Suprapubic skin (tissue), 4 donors: ENCODE measurements at regions not wholly inside any gene's neighbourhood (a gene's known extent, or its start where the extent isn't known, plus 50 kb on each side); places are given as distances from the start of the nearest gene placed in this dataset.

Experiments used
- EP300 ChIP-seq: sonication (generic); formaldehyde crosslinking; IDR thresholded peaks from one replicate; pipeline ENCODE4 v1.6.1; 2017; ENCODE audit warnings: antibody characterized with exemption
- POLR2A ChIP-seq, 2 donors: fragments of 450-650 bp; IDR thresholded peaks; one replicate each; pipeline ENCODE4 v1.6.1; 2017; ENCODE audit warnings: antibody characterized with exemption in 2 of 2, mild to moderate bottlenecking in 2 of 2, moderate library complexity in 2 of 2
- POLR2AphosphoS5 ChIP-seq, 3 donors: sonication (generic); formaldehyde crosslinking; IDR thresholded peaks; one replicate each; pipeline ENCODE4 v1.6.1; 2017; ENCODE audit warnings: antibody characterized with exemption in 3 of 3
- TF ChIP-seq, protein P1 (sequence below), 2 donors: fragments of 200-600 bp in 1 of 2; fragments of 450-650 bp in 1 of 2; sonication (generic) in 1 of 2; IDR thresholded peaks; one replicate each; pipeline ENCODE4 v1.5.1; 2016 to 2019; ENCODE audit warnings: antibody characterized with exemption in 2 of 2, mild to moderate bottlenecking in 1 of 2, moderate library complexity in 1 of 2

DNA sequence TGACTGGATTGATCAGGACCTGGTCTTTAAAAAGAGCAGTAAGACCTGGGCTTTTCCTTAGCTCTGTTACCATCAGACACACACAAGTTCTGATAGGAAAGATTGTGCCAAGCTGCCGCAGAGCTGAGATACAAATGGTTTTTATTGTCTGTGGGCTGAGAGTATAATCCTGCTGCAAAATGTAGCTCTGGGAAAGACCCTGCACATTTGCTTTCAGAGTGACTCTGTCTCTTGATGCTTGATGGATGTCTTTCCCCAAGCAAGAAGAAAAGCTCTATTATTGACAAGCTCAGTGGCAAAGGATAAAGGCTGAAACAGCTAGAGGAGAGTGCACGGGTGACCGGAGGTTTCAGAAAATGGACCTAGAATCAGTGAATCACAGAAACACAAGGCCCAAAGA lies 95.3 kb upstream of the PARD3B start:
- TF ChIP-seq POLR2AphosphoS5 (IDR thresholded peaks at IDR 0.05) = no peak
- TF ChIP-seq, protein P1, sequence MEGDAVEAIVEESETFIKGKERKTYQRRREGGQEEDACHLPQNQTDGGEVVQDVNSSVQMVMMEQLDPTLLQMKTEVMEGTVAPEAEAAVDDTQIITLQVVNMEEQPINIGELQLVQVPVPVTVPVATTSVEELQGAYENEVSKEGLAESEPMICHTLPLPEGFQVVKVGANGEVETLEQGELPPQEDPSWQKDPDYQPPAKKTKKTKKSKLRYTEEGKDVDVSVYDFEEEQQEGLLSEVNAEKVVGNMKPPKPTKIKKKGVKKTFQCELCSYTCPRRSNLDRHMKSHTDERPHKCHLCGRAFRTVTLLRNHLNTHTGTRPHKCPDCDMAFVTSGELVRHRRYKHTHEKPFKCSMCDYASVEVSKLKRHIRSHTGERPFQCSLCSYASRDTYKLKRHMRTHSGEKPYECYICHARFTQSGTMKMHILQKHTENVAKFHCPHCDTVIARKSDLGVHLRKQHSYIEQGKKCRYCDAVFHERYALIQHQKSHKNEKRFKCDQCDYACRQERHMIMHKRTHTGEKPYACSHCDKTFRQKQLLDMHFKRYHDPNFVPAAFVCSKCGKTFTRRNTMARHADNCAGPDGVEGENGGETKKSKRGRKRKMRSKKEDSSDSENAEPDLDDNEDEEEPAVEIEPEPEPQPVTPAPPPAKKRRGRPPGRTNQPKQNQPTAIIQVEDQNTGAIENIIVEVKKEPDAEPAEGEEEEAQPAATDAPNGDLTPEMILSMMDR (IDR thresholded peaks at IDR 0.05) = no peak
- no peak for TF ChIP-seq POLR2A (IDR thresholded peaks at IDR 0.05)
- TF ChIP-seq EP300 = no peak
